ENCODE measurements at regions not wholly inside any gene's neighbourhood (a gene's known extent, or its start where the extent isn't known, plus 50 kb on each side); places are given as distances from the start of the nearest gene placed in this dataset.
"Not testable (repeated sequence)": the region's sequence is repeated elsewhere in the genome, so short reads cannot be mapped to it uniquely, and the experiment has no call there.

GRCh38 chr7:156035387-156035786 is 223.1 kb upstream of the SHH start:
- not testable (repeated sequence) for DNase-seq (ENCODE audit: low read depth)

GRCh38 chr7:156034397-156034796 is 222.1 kb upstream of the SHH start:
- DNase-seq (ENCODE audit: low read depth): no peak

- DNase-seq (ENCODE audit: low read depth): no peak
Observed at GRCh38 chr7:156032973-156033372, 220.7 kb upstream of the SHH start.

GRCh38 chr7:156031679-156032478 is 219.6 kb upstream of the SHH start:
- no peak for DNase-seq (ENCODE audit: low read depth)

GRCh38 chr7:156029460-156030007 is 217.3 kb upstream of the SHH start:
- DNase-seq (ENCODE audit: low read depth): no peak

GRCh38 chr7:156028521-156028920 is 216.3 kb upstream of the SHH start:
- no peak for DNase-seq (ENCODE audit: low read depth)

GRCh38 chr7:156027821-156028220 is 215.6 kb upstream of the SHH start:
- DNase-seq (ENCODE audit: low read depth): no peak

- DNase-seq (ENCODE audit: low read depth): no peak
Observed at GRCh38 chr7:156026603-156027002, 214.3 kb upstream of the SHH start.

- no peak for DNase-seq (ENCODE audit: low read depth)
Observed at GRCh38 chr7:156026076-156026600, 213.9 kb upstream of the SHH start.

GRCh38 chr7:156025675-156026074 is 213.4 kb upstream of the SHH start:
- DNase-seq (ENCODE audit: low read depth): no peak

GRCh38 chr7:156024201-156024600 is 211.9 kb upstream of the SHH start:
- no peak for DNase-seq (ENCODE audit: low read depth)

GRCh38 chr7:156022483-156023459 is 210.5 kb upstream of the SHH start:
- DNase-seq (ENCODE audit: low read depth): no peak

- DNase-seq (ENCODE audit: low read depth): no peak
Observed at GRCh38 chr7:156021471-156021870, 209.2 kb upstream of the SHH start.

GRCh38 chr7:156020566-156020965 is 208.3 kb upstream of the SHH start:
- DNase-seq (ENCODE audit: low read depth): no peak

- DNase-seq (ENCODE audit: low read depth): no peak
Observed at GRCh38 chr7:156019776-156020565, 207.7 kb upstream of the SHH start.

GRCh38 chr7:156019308-156019707 is 207.0 kb upstream of the SHH start:
- no peak for DNase-seq (ENCODE audit: low read depth)

GRCh38 chr7:156017916-156018700 is 205.8 kb upstream of the SHH start:
- no peak for DNase-seq (ENCODE audit: low read depth)

- no peak for DNase-seq (ENCODE audit: low read depth)
Observed at GRCh38 chr7:156017431-156017830, 205.2 kb upstream of the SHH start.

GRCh38 chr7:156015237-156016020 is 203.2 kb upstream of the SHH start:
- no peak for DNase-seq (ENCODE audit: low read depth)

- DNase-seq (ENCODE audit: low read depth): no peak
Observed at GRCh38 chr7:156014808-156015207, 202.5 kb upstream of the SHH start.

Data from non-pigmented ciliary epithelial cell (primary cell).